ENCODE measurements at regions not wholly inside any gene's neighbourhood (a gene's known extent, or its start where the extent isn't known, plus 50 kb on each side); places are given as distances from the start of the nearest gene placed in this dataset.
"Not testable (repeated sequence)": the region's sequence is repeated elsewhere in the genome, so short reads cannot be mapped to it uniquely, and the experiment has no call there.

- H3K27ac ChIP-seq: no peak overlapping the region
- no peak overlapping the region for H3K4me3 ChIP-seq (ENCODE audit: low read depth in 1 of 2, low read length in 1 of 2)
- no peaks in the 10 kb centered on the region for H3K36me3 ChIP-seq
- H3K4me1 ChIP-seq (ENCODE audit: control insufficient read depth in 1 of 2, insufficient read depth in 1 of 2, low read depth in 1 of 2, low read length in 1 of 2): no peaks in the 10 kb centered on the region
- H3K27me3 ChIP-seq: no peaks in the 10 kb centered on the region
- no peaks in the 10 kb centered on the region for H3K9me3 ChIP-seq
- no peak for TF ChIP-seq CTCF (IDR thresholded peaks at IDR 0.05)
Measured at GRCh38 chr7:157475601-157476000, 138.8 kb downstream of the DNAJB6 start.

- Histone ChIP-seq H3K4me1 (ENCODE audit: control insufficient read depth in 1 of 2, insufficient read depth in 1 of 2, low read depth in 1 of 2, low read length in 1 of 2) (no peaks in the 10 kb centered on the region), H3K9me3 (no peaks in the 10 kb centered on the region), H3K27ac (no peak overlapping the region), H3K4me3 (ENCODE audit: low read depth in 1 of 2, low read length in 1 of 2) (no peak overlapping the region), H3K36me3 (no peaks in the 10 kb centered on the region), H3K27me3 (no peaks in the 10 kb centered on the region)
- no peak for TF ChIP-seq CTCF (IDR thresholded peaks at IDR 0.05)
Measured at GRCh38 chr7:157476201-157476600, 139.4 kb downstream of the DNAJB6 start.

- no peak overlapping the region for H3K4me3 ChIP-seq (ENCODE audit: low read depth in 1 of 2, low read length in 1 of 2)
Measured at GRCh38 chr7:157476654-157477549, 140.1 kb downstream of the DNAJB6 start.

GRCh38 chr7:157477550-157478212, 140.9 kb downstream of the DNAJB6 start:
- Histone ChIP-seq H3K4me1 (ENCODE audit: control insufficient read depth in 1 of 2, insufficient read depth in 1 of 2, low read depth in 1 of 2, low read length in 1 of 2) (no peaks in the 10 kb centered on the region), H3K27me3 (no peaks in the 10 kb centered on the region), H3K9me3 (no peaks in the 10 kb centered on the region), H3K27ac (no peak overlapping the region), H3K36me3 (no peaks in the 10 kb centered on the region), H3K4me3 (ENCODE audit: low read depth in 1 of 2, low read length in 1 of 2) (no peak overlapping the region)
- no peak for TF ChIP-seq CTCF (IDR thresholded peaks at IDR 0.05)

More at GRCh38 chr7:157476654-157477549, 140.1 kb downstream of the DNAJB6 start:
- Histone ChIP-seq H3K9me3 (no peaks in the 10 kb centered on the region), H3K4me1 (ENCODE audit: control insufficient read depth in 1 of 2, insufficient read depth in 1 of 2, low read depth in 1 of 2, low read length in 1 of 2) (no peaks in the 10 kb centered on the region), H3K27me3 (no peaks in the 10 kb centered on the region), H3K36me3 (no peaks in the 10 kb centered on the region), H3K27ac (no peak overlapping the region)
- no peak for TF ChIP-seq CTCF (IDR thresholded peaks at IDR 0.05)

GRCh38 chr7:157478611-157479010, 141.8 kb downstream of the DNAJB6 start:
- not testable (repeated sequence) for H3K27ac ChIP-seq; H3K4me1 ChIP-seq (ENCODE audit: control insufficient read depth in 1 of 2, insufficient read depth in 1 of 2, low read depth in 1 of 2, low read length in 1 of 2); H3K4me3 ChIP-seq (ENCODE audit: low read depth in 1 of 2, low read length in 1 of 2); H3K27me3 ChIP-seq; H3K9me3 ChIP-seq; H3K36me3 ChIP-seq

- H3K27me3 ChIP-seq: no peaks in the 10 kb centered on the region
- H3K36me3 ChIP-seq: no peaks in the 10 kb centered on the region
- TF ChIP-seq CTCF (IDR thresholded peaks at IDR 0.05): no peak
- no peaks in the 10 kb centered on the region for H3K4me1 ChIP-seq (ENCODE audit: control insufficient read depth in 1 of 2, insufficient read depth in 1 of 2, low read depth in 1 of 2, low read length in 1 of 2)
- no peak overlapping the region for H3K27ac ChIP-seq
- H3K4me3 ChIP-seq (ENCODE audit: low read depth in 1 of 2, low read length in 1 of 2): no peak overlapping the region
- no peaks in the 10 kb centered on the region for H3K9me3 ChIP-seq
Measured at GRCh38 chr7:157479326-157479725, 142.5 kb downstream of the DNAJB6 start.
